Mesothelial cell of epicardium (in vitro differentiated cells): ENCODE measurements at regions not wholly inside any gene's neighbourhood (a gene's known extent, or its start where the extent isn't known, plus 50 kb on each side); places are given as distances from the start of the nearest gene placed in this dataset.

Experiments
- DNase-seq, 2 experiments: peaks; one replicate each; pipeline ENCODE4 v3.0.0; 2021; ENCODE audit warnings: low spot score in 2 of 2; ENCODE audit not compliant: unreplicated experiment in 2 of 2
- H3K27ac Mint-ChIP-seq: 2 replicates; pipeline ENCODE4 v1.8.0; 2021; ENCODE audit warnings: mixed read lengths
- H3K27me3 Mint-ChIP-seq: 2 replicates; pipeline ENCODE4 v1.8.0; 2021; ENCODE audit warnings: low read depth, mixed read lengths
- H3K36me3 Mint-ChIP-seq: 2 replicates; pipeline ENCODE4 v1.8.0; 2021; ENCODE audit warnings: mixed read lengths
- H3K4me1 Mint-ChIP-seq: 2 replicates; pipeline ENCODE4 v1.8.0; 2021; ENCODE audit warnings: mixed read lengths
- H3K4me3 Mint-ChIP-seq: 2 replicates; pipeline ENCODE4 v1.8.0; 2021; ENCODE audit warnings: mild to moderate bottlenecking, moderate library complexity, mixed read lengths
- H3K9me3 Mint-ChIP-seq: 2 replicates; pipeline ENCODE4 v1.8.0; 2021; ENCODE audit warnings: mixed read lengths
- TF ChIP-seq, protein P1 (sequence below): fragments of 200-600 bp; sonication (generic); IDR thresholded peaks from one replicate; pipeline ENCODE4 v1.5.0; 2021; ENCODE audit warnings: antibody characterized with exemption; ENCODE audit not compliant: unreplicated experiment

GRCh38 chr4:136106753-136107152, 1425.5 kb downstream of the PCDH18 start:
- Mint-ChIP-seq H3K27ac (no peak overlapping the region), H3K9me3 (no peaks in the 10 kb centered on the region), H3K27me3 (no peaks in the 10 kb centered on the region), H3K4me1 (peaks cover 3% of the 10 kb centered on the region), H3K4me3 (no peak overlapping the region), H3K36me3 (no peaks in the 10 kb centered on the region)
- TF ChIP-seq, protein P1, sequence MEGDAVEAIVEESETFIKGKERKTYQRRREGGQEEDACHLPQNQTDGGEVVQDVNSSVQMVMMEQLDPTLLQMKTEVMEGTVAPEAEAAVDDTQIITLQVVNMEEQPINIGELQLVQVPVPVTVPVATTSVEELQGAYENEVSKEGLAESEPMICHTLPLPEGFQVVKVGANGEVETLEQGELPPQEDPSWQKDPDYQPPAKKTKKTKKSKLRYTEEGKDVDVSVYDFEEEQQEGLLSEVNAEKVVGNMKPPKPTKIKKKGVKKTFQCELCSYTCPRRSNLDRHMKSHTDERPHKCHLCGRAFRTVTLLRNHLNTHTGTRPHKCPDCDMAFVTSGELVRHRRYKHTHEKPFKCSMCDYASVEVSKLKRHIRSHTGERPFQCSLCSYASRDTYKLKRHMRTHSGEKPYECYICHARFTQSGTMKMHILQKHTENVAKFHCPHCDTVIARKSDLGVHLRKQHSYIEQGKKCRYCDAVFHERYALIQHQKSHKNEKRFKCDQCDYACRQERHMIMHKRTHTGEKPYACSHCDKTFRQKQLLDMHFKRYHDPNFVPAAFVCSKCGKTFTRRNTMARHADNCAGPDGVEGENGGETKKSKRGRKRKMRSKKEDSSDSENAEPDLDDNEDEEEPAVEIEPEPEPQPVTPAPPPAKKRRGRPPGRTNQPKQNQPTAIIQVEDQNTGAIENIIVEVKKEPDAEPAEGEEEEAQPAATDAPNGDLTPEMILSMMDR = no peak
- DNase-seq = no peak

- Mint-ChIP-seq H3K4me1 (peaks cover 3% of the 10 kb centered on the region), H3K27me3 (no peaks in the 10 kb centered on the region)
Measured at GRCh38 chr4:136103616-136104015, 1428.7 kb downstream of the PCDH18 start.

DNA sequence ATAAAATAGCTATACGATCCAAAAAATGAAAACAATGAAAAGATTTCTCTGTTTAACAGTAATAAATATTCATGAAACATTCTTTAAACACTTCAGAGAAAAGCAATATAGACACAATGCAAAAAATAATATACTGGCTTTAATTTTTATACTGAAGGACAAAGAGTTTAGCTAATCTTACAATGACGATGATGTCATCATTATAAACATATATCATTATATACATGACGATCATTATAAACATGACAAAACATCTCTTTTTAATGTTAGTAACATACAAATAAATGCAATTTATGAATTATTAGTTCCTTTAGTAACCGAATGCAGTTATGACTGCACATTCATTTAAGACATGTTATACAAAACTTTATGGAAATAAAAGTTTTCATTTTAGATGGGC, 1434.6 kb downstream of the PCDH18 start:
- no peaks in the 10 kb centered on the region for H3K27me3 Mint-ChIP-seq
- TF ChIP-seq, protein P1 = no peak
- H3K27ac Mint-ChIP-seq = no peak overlapping the region
- DNase-seq = no peak
- peaks cover 4% of the 10 kb centered on the region for H3K9me3 Mint-ChIP-seq
- no peak overlapping the region for H3K4me3 Mint-ChIP-seq
- H3K4me1 Mint-ChIP-seq = no peaks in the 10 kb centered on the region
- no peaks in the 10 kb centered on the region for H3K36me3 Mint-ChIP-seq

More at GRCh38 chr4:136103616-136104015, 1428.7 kb downstream of the PCDH18 start:
- no peak for DNase-seq
- no peaks in the 10 kb centered on the region for H3K36me3 Mint-ChIP-seq
- peaks cover 4% of the 10 kb centered on the region for H3K9me3 Mint-ChIP-seq
- no peak overlapping the region for H3K27ac Mint-ChIP-seq
- TF ChIP-seq, protein P1 = no peak
- H3K4me3 Mint-ChIP-seq = no peak overlapping the region

GRCh38 chr4:136088211-136088867, 1444.0 kb downstream of the PCDH18 start:
- H3K4me3 Mint-ChIP-seq = no peak overlapping the region
- H3K9me3 Mint-ChIP-seq = no peaks in the 10 kb centered on the region
- H3K27ac Mint-ChIP-seq = no peak overlapping the region
- no peaks in the 10 kb centered on the region for H3K27me3 Mint-ChIP-seq
- no peaks in the 10 kb centered on the region for H3K4me1 Mint-ChIP-seq
- no peak for DNase-seq
- TF ChIP-seq, protein P1 = no peak
- no peaks in the 10 kb centered on the region for H3K36me3 Mint-ChIP-seq

- Mint-ChIP-seq H3K36me3 (no peaks in the 10 kb centered on the region), H3K4me1 (no peaks in the 10 kb centered on the region), H3K27ac (no peak overlapping the region), H3K4me3 (no peak overlapping the region), H3K9me3 (no peaks in the 10 kb centered on the region), H3K27me3 (no peaks in the 10 kb centered on the region)
- DNase-seq = no peak
- TF ChIP-seq, protein P1 = no peak
Measured at GRCh38 chr4:136078976-136079375, 1453.3 kb downstream of the PCDH18 start.

DNA sequence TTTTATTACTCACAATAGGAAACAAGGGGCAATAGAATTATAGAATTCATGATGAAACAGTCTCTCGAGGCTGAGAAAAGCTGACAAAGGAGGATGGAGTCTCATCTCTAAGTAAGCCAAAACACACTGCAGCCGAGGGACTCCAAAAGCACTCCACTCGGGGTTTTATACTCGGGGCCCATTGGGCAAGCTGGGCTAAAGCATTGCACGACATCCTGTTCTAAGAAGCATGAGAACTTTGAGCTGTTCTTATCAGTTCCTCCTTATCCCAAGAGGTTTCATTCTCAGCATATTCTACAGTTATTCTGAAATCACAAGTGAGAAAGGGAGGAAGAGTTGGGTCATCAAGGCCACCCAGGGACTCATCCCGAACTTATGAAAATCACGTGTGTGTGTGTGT, 1475.5 kb downstream of the PCDH18 start:
- Mint-ChIP-seq H3K4me3 (no peak overlapping the region), H3K9me3 (no peaks in the 10 kb centered on the region)

More for the DNA sequence above, 1475.5 kb downstream of the PCDH18 start:
- H3K36me3 Mint-ChIP-seq = no peaks in the 10 kb centered on the region
- TF ChIP-seq, protein P1 = no peak
- no peaks in the 10 kb centered on the region for H3K27me3 Mint-ChIP-seq
- no peak for DNase-seq
- H3K27ac Mint-ChIP-seq = no peak overlapping the region
- no peaks in the 10 kb centered on the region for H3K4me1 Mint-ChIP-seq
